Panc1 (cell line): ENCODE measurements at regions not wholly inside any gene's neighbourhood (a gene's known extent, or its start where the extent isn't known, plus 50 kb on each side); places are given as distances from the start of the nearest gene placed in this dataset.

Experiments
- ATAC-seq: fragments of 200-7000 bp; cut with Tn5 transposase; 2 replicates; pipeline ENCODE4 v1.9.1; 2020; ENCODE audit warnings: mild to moderate bottlenecking, moderate library complexity
- BruUV-seq: library from RNA; stranded (reverse); fragments of 400-500 nt; replicated peaks from 2 replicates; lab custom pipeline; 2021; lab: Mats Ljungman, UMichigan
- CTCF ChIA-PET: fragments of 300-600 bp; sonication (Branson Sonifier 250); formaldehyde crosslinking; loops from one replicate; lab custom pipeline; 2022; ENCODE audit warnings: antibody characterized with exemption; lab: Charles Lee
- POLR2A ChIA-PET: fragments of 300-600 bp; sonication (Branson Sonifier 250); formaldehyde crosslinking; loops from one replicate; lab custom pipeline; 2022; ENCODE audit warnings: antibody characterized with exemption; lab: Charles Lee
- DNase-seq: peaks from one replicate; pipeline ENCODE4 v3.0.0-alpha.2; 2010; ENCODE audit warnings: low read depth, low spot score
- H3K27ac ChIP-seq: 2 replicates; pipeline ENCODE4 v1.5.1; 2011; ENCODE audit warnings: mild to moderate bottlenecking, low read length, inconsistent platforms
- H3K27me3 ChIP-seq: fragments of 200-500 bp; sonication (Bioruptor generic); 2 replicates; pipeline ENCODE4 v1.6.0; 2014; ENCODE audit warnings: low read length, inconsistent platforms; ENCODE audit not compliant: control insufficient read depth, insufficient read depth
- H3K36me3 ChIP-seq: fragments of 200-500 bp; sonication (Bioruptor generic); 2 replicates; pipeline ENCODE4 v1.5.1; 2014; ENCODE audit warnings: inconsistent platforms, mild to moderate bottlenecking, low read length, moderate library complexity; ENCODE audit not compliant: control insufficient read depth, insufficient read depth
- H3K4me1 ChIP-seq: 2 replicates; pipeline ENCODE4 v1.5.1; 2011; ENCODE audit warnings: inconsistent platforms, mild to moderate bottlenecking, low read length, moderate library complexity; ENCODE audit not compliant: control insufficient read depth, insufficient read depth
- H3K4me3 ChIP-seq, 2 experiments: 2 replicates each; pipeline ENCODE4 v1.5.1; 2011 to 2012; ENCODE audit warnings: low read depth in 2 of 2, low read length in 2 of 2, mild to moderate bottlenecking in 2 of 2, inconsistent platforms in 1 of 2, moderate library complexity in 1 of 2
- H3K9me3 ChIP-seq: fragments of 200-500 bp; sonication (Bioruptor generic); 2 replicates; pipeline ENCODE4 v1.5.1; 2014; ENCODE audit warnings: low read depth, mild to moderate bottlenecking, inconsistent platforms, low read length, moderate library complexity; ENCODE audit not compliant: control insufficient read depth, insufficient read depth
- POLR2AphosphoS5 ChIP-seq: IDR thresholded peaks from 2 replicates; pipeline ENCODE4 v1.6.1; 2012; ENCODE audit warnings: mild to moderate bottlenecking, low read depth, low read length, moderate library complexity
- SIN3A ChIP-seq: IDR thresholded peaks from 2 replicates; pipeline ENCODE4 v1.6.1; 2012; ENCODE audit warnings: low read depth, mild to moderate bottlenecking, low read length, moderate library complexity, borderline replicate concordance; ENCODE audit not compliant: insufficient read depth
- TCF7L2 ChIP-seq: IDR thresholded peaks from 2 replicates; pipeline ENCODE4 v1.6.1; 2011; ENCODE audit warnings: mild to moderate bottlenecking, low read depth, low read length, inconsistent platforms
- in situ Hi-C: cut with HindIII; loops from 2 replicates; pipeline ENCODE4 v1.10.0; 2016; ENCODE audit warnings: low sequenced_read_pairs, low pct_unique_long_range_greater_than_20kb
- intact Hi-C: fragments of 100-400 bp; cut with micrococcal nuclease; formaldehyde crosslinking; loops from one replicate; pipeline ENCODE4 v1.10.0; 2022; ENCODE audit not compliant: unreplicated experiment
- TF ChIP-seq, protein P1 (sequence below), 2 experiments: IDR thresholded peaks; 2 replicates each; pipeline ENCODE4 v1.6.1; 2011 to 2012; ENCODE audit warnings: low read depth in 2 of 2, control low read depth in 1 of 2, low read length in 1 of 2, mild to moderate bottlenecking in 1 of 2, moderate library complexity in 1 of 2; ENCODE audit not compliant: insufficient read depth in 1 of 2
- TF ChIP-seq, protein P2 (sequence below): fragments of 450-650 bp; IDR thresholded peaks from 2 replicates; pipeline ENCODE4 v1.5.1; 2017; ENCODE audit warnings: mild to moderate bottlenecking

DNA sequence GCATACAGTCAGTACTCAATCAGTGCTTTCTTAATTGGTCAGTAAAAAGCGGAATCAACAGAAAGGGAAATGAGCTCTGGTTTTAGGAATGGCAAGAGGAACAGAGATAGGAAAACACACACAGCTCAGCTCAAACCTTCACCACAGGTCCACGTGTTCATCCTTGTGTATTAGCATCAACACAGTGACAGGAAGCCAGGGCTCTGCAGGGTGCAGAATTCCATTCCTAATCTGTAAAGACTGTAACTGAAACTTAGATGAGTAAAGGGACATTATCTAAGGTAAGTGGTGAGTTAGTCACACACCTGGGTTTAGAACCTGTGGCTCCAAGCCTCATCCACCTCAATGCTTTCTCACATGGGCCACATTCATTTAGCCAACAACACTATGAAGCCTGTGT lies 1242.2 kb upstream of the TMEM132C start:
- Histone ChIP-seq H3K4me1 (no peaks in the 10 kb centered on the region), H3K36me3 (no peaks in the 10 kb centered on the region), H3K27ac (no peak overlapping the region), H3K27me3 (no peaks in the 10 kb centered on the region), H3K4me3 (no peak overlapping the region), H3K9me3 (no peaks in the 10 kb centered on the region)
- ChIA-PET CTCF (no interaction called here), POLR2A (no interaction called here)
- BruUV-seq, result no TSS peak
- intact Hi-C loops (no loop called here), in situ Hi-C loops (no loop called here)
- ATAC-seq, result no peak
- TF ChIP-seq POLR2AphosphoS5, result no peak
- no peak for TF ChIP-seq SIN3A
- no peak for DNase-seq

DNA sequence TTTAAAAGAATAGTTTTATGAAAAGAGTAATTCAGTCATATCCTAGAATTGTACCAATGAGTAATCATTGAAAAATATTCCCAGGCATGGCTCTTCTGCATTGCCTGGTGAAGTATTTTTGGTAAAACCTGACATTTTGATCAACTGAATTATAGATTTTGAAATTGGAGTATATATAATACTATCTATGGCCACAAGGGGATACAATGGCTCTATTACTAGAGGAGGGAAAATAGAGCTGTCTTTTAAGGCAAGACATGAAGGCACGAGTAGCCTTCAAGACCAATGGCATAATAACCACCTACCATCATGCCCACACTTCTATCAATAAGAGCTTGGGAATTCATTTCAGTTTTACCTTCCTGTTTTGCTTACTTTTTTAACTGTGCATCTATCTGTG lies 1241.4 kb upstream of the TMEM132C start:
- Histone ChIP-seq H3K27me3 (no peaks in the 10 kb centered on the region), H3K27ac (no peak overlapping the region), H3K9me3 (no peaks in the 10 kb centered on the region), H3K4me3 (no peak overlapping the region), H3K36me3 (no peaks in the 10 kb centered on the region), H3K4me1 (no peaks in the 10 kb centered on the region)
- TF ChIP-seq, protein P1, sequence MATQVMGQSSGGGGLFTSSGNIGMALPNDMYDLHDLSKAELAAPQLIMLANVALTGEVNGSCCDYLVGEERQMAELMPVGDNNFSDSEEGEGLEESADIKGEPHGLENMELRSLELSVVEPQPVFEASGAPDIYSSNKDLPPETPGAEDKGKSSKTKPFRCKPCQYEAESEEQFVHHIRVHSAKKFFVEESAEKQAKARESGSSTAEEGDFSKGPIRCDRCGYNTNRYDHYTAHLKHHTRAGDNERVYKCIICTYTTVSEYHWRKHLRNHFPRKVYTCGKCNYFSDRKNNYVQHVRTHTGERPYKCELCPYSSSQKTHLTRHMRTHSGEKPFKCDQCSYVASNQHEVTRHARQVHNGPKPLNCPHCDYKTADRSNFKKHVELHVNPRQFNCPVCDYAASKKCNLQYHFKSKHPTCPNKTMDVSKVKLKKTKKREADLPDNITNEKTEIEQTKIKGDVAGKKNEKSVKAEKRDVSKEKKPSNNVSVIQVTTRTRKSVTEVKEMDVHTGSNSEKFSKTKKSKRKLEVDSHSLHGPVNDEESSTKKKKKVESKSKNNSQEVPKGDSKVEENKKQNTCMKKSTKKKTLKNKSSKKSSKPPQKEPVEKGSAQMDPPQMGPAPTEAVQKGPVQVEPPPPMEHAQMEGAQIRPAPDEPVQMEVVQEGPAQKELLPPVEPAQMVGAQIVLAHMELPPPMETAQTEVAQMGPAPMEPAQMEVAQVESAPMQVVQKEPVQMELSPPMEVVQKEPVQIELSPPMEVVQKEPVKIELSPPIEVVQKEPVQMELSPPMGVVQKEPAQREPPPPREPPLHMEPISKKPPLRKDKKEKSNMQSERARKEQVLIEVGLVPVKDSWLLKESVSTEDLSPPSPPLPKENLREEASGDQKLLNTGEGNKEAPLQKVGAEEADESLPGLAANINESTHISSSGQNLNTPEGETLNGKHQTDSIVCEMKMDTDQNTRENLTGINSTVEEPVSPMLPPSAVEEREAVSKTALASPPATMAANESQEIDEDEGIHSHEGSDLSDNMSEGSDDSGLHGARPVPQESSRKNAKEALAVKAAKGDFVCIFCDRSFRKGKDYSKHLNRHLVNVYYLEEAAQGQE (IDR thresholded peaks at IDR 0.05; ENCODE audit: insufficient read depth in 1 of 2, low read depth in 2 of 2, low read length in 1 of 2), result no peak
- TF ChIP-seq SIN3A (no peak), POLR2AphosphoS5 (no peak), TCF7L2 (no peak)
- TF ChIP-seq, protein P2, sequence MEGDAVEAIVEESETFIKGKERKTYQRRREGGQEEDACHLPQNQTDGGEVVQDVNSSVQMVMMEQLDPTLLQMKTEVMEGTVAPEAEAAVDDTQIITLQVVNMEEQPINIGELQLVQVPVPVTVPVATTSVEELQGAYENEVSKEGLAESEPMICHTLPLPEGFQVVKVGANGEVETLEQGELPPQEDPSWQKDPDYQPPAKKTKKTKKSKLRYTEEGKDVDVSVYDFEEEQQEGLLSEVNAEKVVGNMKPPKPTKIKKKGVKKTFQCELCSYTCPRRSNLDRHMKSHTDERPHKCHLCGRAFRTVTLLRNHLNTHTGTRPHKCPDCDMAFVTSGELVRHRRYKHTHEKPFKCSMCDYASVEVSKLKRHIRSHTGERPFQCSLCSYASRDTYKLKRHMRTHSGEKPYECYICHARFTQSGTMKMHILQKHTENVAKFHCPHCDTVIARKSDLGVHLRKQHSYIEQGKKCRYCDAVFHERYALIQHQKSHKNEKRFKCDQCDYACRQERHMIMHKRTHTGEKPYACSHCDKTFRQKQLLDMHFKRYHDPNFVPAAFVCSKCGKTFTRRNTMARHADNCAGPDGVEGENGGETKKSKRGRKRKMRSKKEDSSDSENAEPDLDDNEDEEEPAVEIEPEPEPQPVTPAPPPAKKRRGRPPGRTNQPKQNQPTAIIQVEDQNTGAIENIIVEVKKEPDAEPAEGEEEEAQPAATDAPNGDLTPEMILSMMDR, result no peak
- ChIA-PET POLR2A (no interaction called here), CTCF (no interaction called here)
- intact Hi-C loops, result no loop called here
- no TSS peak for BruUV-seq
- no peak for DNase-seq
- in situ Hi-C loops, result no loop called here
- ATAC-seq, result no peak

- TF ChIP-seq, protein P2, result no peak
- TF ChIP-seq, protein P1 (IDR thresholded peaks at IDR 0.05; ENCODE audit: insufficient read depth in 1 of 2, low read depth in 2 of 2, low read length in 1 of 2), result no peak
- no peak for TF ChIP-seq SIN3A
- no peak for TF ChIP-seq TCF7L2
- TF ChIP-seq POLR2AphosphoS5, result no peak
- DNase-seq (no peak), ATAC-seq (no peak)
- Histone ChIP-seq H3K4me3 (no peak overlapping the region), H3K9me3 (no peaks in the 10 kb centered on the region), H3K27me3 (no peaks in the 10 kb centered on the region), H3K36me3 (no peaks in the 10 kb centered on the region), H3K4me1 (no peaks in the 10 kb centered on the region), H3K27ac (no peak overlapping the region)
- CTCF ChIA-PET, result no interaction called here
- BruUV-seq, result no TSS peak
- intact Hi-C loops, result no loop called here
- POLR2A ChIA-PET, result no interaction called here
- in situ Hi-C loops, result no loop called here
Measured at GRCh38 chr12:127035011-127035879, 1231.7 kb upstream of the TMEM132C start.
